Sciatic nerve (tissue), 2 donors: ENCODE measurements at regions not wholly inside any gene's neighbourhood (a gene's known extent, or its start where the extent isn't known, plus 50 kb on each side); places are given as distances from the start of the nearest gene placed in this dataset.
A peak's percentile ranks its signal among the peaks of the same experiment; 100 is the strongest.

Experiments
- ATAC-seq: fragments of 200-7000 bp; cut with Tn5 transposase; one replicate; pipeline ENCODE4 v1.9.1; 2020; ENCODE audit warnings: mild to moderate bottlenecking, moderate library complexity
- DNase-seq: peaks from one replicate; pipeline ENCODE4 v3.0.0-alpha.2; 2020; ENCODE audit warnings: low spot score
- intact Hi-C: fragments of 100-400 bp; cut with DNase I; formaldehyde crosslinking; loops from one replicate; pipeline ENCODE4 v1.14.2; 2022
- donor health status: DM: no; HTN: no; CAD: no.
- donor health status: DM: no; HTN: no; CAD: no.

DNA sequence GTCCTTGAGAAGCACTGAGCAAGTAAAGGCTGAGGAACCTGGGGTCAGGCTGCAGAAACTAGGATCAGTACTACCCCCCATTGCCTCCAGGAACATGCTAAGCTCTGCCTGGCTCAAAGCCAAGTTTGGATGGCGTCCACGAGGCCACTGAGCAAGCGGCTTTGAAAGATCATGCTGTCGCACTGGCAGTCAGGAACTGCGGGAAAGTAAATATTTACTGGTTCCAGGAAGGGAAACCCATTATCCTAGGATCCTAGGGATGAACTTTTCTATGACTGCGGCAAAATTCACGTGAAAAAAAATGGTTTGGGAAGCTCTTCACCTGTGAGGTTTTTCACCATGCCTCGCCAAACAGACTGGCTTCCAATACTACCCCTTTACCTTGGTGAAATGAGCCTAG, 75.3 kb upstream of the PJA2 start:
- intact Hi-C loops: no loop called here
- DNase-seq: peak; percentile 78
- peak; percentile 74 for ATAC-seq

DNA sequence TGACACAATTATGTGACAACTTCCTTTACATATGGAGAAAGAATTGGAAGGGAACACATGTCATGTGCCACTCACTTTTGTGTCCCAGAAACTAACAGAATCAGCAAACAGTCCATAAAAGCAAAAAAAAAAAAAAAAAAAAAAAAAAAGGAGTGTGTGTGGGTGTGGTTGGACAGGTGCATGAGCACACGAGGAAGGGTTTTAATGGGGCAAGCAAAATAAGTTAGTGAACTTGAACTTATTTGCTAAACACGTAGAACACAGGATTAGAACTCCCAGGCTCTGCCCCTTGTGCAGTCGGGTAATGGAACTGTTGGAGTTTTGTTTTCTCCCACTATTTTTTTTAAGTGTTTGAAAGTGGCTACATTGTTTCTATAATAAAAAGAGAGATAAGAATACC, 74.8 kb upstream of the PJA2 start:
- intact Hi-C loops: no loop called here
- no peak for ATAC-seq
- no peak for DNase-seq

DNA sequence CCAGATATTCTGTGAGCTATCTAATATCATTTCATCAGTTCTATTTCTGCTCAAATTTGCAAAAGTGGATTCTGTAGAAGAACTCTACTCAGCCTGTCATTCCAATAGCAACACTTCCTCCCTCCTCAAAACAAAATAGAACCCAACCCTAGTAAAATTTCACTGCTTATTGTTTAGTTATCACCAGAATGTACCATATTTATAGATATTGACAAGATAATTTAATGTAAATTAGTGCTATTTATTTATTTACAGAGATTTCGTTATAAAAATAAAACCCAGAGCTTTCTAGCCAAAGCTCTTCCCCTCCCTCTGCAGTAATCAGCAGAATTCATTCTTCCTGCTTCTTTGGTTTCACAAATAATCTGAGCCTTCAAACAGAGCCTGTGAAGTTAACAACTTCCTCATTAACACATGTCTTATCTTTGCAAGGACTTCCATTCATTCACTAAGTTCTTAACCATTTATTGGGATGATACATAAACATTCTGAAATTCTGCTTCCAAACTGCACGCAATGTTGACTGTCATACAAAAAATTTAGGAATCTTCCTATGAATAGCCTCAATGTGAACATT, 73.7 kb upstream of the PJA2 start:
- no peak for DNase-seq
- no peak for ATAC-seq
- intact Hi-C loops: no loop called here

DNA sequence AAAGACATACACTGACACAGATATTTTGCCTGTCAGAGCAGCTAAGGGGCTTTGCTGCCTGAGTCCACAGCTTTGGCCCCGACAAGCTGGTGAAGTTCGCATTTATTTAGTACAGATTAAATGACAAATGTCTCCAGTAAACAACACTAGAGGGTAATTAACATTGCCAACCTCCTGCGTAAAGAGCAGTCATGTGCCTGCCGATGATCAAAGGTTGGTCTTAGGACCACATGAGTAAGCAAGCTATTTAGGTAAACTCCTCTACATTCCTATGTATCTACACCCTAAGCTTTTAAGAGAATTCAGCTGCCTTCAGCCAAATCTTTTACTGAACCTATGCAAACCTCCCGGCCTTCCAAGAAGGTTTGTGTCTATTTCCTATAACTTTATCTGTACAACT, 73.0 kb upstream of the PJA2 start:
- no peak for ATAC-seq
- intact Hi-C loops: no loop called here
- DNase-seq: no peak

DNA sequence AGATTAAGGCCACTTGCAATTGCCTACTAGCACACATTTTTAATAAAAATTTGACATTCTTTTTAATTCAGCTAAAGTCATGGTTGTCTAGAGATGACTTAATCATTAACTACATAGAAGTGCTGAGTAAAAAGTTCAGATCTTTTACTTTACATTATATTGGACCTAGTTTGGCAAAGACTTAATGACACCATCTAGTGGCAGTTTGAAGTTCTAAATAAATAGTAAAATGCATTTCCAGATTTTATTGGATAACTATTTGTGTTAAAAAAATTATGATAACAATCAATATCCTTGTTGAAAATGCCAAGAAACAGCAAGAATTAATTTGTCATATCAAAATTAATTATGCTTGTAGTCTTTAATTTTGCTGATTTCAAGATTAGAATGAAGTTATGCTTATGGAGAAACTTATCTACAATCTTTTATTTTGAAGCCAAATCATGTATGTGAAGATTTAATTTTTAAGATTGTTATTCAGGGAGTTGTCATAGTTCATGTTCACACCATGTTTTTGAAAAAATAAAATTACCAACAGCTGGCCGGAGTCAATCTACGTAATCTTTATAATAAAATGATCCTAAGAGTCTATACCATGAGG, 69.6 kb upstream of the PJA2 start:
- DNase-seq (no peak), ATAC-seq (no peak)
- intact Hi-C loops: no loop called here

DNA sequence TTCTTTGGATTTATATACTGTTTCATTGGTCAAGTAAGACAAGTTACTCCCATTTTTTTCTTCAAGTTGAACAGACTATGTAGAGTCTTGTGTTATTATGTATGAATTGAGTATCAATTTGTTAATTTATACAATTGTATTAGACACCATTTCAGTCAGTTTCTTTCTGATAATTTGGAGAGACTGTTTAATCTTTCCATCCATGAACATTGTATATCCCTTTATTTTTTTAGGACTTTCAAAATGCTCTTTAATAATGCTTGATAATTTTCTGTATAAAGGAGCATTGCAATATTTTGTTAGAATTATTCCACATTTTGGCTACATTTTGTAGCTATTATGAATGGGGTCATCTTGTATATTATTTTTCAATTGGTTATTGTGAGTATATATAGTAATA, 69.1 kb upstream of the PJA2 start:
- ATAC-seq: no peak
- intact Hi-C loops: no loop called here
- no peak for DNase-seq

DNA sequence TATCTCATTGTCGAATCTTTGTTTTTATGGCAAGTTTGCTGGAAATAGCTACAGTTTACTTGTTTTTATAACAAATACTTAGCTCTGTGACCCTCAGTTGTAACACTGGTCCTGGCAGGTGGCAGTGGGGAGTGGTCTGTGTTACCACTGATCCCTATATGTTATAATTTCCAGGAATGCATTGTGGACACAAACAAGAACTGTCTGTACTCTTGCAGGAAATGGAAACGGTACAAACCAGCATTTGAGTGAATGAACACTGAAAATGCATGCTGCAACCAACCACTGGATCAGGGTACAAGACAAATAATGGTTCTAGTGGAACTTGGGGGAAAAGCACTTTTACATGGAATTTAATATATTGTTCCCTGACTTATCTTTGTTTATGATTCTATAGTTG, 66.5 kb upstream of the PJA2 start:
- DNase-seq (no peak), ATAC-seq (no peak)
- intact Hi-C loops: no loop called here

DNA sequence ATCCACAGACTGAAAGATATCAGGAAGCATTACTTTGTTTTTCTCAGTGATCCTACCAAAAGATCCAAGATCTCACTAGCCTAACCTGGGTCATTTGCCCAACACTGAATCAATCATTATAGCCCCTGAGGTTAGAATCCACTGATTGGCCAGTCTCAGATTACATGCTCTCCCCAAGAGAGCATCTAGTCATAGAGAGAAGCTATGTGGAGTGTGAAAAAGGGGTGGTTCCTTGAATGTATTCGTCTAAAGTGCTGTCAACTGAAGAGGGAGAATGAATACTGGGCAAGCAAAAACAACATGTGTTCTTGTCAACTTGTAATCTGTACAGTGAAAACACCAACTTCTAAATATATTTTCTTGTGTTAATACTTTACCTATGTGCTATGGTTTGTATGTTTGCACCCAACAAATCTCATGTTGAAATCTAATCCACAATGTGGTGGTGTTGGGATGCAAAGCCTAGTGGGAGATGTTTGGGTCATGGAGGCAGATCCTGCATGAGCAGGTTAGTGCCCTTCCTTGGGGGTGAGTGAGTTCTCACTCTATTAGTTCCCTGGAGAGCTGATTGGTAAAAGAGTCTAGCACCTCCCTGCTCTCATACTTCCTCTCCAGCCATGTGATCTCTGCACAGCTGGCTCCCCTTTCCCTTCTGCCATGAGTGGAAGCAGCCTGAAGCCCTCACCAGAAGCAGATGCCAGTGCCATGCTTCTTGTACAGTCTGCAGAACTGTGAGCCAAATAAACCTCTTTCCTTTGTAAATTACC, 60.3 kb upstream of the PJA2 start:
- DNase-seq (no peak), ATAC-seq (no peak)
- intact Hi-C loops: no loop called here

DNA sequence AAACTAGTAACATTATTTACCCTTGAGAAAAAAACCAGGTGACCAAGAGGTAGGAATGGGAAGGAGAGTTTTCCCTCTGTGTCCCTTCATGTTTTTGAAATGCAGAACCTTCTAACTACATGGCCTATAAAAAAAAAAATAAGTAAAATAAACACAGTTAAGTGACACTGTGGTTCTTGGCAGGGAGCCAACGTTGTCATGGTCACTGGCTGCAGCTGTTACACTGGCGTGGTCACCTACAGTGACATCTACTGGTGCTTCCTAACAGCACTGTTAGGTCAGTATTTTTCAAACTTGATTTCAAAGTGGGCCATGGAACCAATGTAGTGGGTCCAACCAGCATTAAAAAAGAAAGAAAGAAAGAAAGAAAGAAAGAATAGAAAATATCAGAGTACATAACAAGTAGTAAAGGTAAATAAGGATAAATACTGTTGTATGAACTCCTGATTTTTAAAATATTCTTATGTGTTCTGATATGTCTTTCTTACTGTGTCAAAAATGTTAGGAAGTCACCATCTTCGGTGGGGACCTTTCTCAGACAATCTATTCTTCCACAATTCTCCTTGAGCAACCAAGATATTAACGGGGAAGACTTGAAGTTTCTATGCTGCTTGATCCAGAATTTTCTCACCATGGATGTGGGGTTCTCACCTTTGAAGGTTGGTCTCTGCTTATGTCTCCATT, 59.1 kb upstream of the PJA2 start:
- ATAC-seq (peak; percentile 97), DNase-seq (peak; percentile 99)
- intact Hi-C loops: no loop called here

DNA sequence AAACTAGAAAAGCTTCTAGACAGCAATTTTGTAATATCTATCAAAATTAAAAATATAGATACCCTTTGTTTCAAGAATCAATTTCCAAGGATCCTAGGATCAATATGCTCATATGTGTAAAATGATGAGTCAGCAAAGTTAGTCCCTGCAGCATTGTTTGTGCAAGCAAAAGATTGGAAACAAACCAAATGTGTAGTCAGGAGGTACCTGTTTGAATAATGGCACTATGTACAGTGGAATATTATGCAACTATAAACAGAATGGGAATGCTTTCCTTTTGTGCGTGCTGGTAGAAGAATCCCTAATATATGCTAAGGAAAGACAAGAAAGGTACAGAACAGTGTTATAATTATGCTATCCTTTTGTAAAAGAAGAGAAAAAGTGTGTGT, 58.5 kb upstream of the PJA2 start:
- DNase-seq (no peak), ATAC-seq (no peak)
- intact Hi-C loops: no loop called here

DNA sequence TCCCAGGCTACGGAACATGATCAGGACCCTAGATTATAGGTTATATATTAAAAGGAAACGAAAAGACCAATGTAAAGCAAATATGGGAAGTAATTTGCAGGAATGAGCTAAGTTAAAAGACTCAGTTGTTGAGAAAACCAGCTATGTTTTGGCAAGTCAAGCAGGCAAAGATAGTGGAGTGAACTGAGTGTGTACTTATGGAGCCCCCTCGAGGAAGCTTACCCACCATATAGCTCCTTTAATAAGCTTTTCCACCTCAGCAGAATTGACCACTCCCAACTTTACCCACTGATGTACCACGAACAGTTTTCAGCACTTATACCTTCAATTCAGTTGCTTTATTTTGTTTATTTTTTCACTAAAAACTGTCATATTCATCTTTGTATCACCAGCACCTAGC, 57.3 kb upstream of the PJA2 start:
- DNase-seq (no peak), ATAC-seq (no peak)
- intact Hi-C loops: no loop called here
